ENCODE measurements at regions not wholly inside any gene's neighbourhood (a gene's known extent, or its start where the extent isn't known, plus 50 kb on each side); places are given as distances from the start of the nearest gene placed in this dataset.

- Histone ChIP-seq H3K27ac (no peak overlapping the region), H3K9me3 (no peaks in the 10 kb centered on the region), H3K27me3 (replicated peaks; ENCODE audit: insufficient read depth) (no peaks in the 10 kb centered on the region), H3K4me1 (ENCODE audit: control insufficient read depth in 1 of 2, low read depth in 2 of 2) (no peaks in the 10 kb centered on the region), H3K4me3 (no peak overlapping the region), H3K36me3 (no peaks in the 10 kb centered on the region)
- TF ChIP-seq, protein P1, sequence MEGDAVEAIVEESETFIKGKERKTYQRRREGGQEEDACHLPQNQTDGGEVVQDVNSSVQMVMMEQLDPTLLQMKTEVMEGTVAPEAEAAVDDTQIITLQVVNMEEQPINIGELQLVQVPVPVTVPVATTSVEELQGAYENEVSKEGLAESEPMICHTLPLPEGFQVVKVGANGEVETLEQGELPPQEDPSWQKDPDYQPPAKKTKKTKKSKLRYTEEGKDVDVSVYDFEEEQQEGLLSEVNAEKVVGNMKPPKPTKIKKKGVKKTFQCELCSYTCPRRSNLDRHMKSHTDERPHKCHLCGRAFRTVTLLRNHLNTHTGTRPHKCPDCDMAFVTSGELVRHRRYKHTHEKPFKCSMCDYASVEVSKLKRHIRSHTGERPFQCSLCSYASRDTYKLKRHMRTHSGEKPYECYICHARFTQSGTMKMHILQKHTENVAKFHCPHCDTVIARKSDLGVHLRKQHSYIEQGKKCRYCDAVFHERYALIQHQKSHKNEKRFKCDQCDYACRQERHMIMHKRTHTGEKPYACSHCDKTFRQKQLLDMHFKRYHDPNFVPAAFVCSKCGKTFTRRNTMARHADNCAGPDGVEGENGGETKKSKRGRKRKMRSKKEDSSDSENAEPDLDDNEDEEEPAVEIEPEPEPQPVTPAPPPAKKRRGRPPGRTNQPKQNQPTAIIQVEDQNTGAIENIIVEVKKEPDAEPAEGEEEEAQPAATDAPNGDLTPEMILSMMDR (IDR thresholded peaks at IDR 0.05) = no peak
- ATAC-seq (ENCODE audit: insufficient number of reproducible peaks, low FRiP score, low read depth) = no peak
- no peak for DNase-seq (ENCODE audit: low spot score)
Measured at GRCh38 chr16:5951486-5951885, 853.9 kb upstream of the EEF2KMT start.

- Histone ChIP-seq H3K27ac (no peak overlapping the region), H3K36me3 (no peaks in the 10 kb centered on the region), H3K27me3 (replicated peaks; ENCODE audit: insufficient read depth) (no peaks in the 10 kb centered on the region), H3K4me3 (no peak overlapping the region), H3K4me1 (ENCODE audit: control insufficient read depth in 1 of 2, low read depth in 2 of 2) (no peaks in the 10 kb centered on the region), H3K9me3 (peaks cover 4% of the 10 kb centered on the region)
- DNase-seq (ENCODE audit: low spot score) = no peak
- TF ChIP-seq, protein P1 (IDR thresholded peaks at IDR 0.05) = no peak
- ATAC-seq (ENCODE audit: insufficient number of reproducible peaks, low FRiP score, low read depth) = no peak
Measured at GRCh38 chr16:5944971-5945370, 847.4 kb upstream of the EEF2KMT start.

- peaks cover 9% of the 10 kb centered on the region for H3K9me3 ChIP-seq
Measured at GRCh38 chr16:5938607-5939006, 841.0 kb upstream of the EEF2KMT start.

DNA sequence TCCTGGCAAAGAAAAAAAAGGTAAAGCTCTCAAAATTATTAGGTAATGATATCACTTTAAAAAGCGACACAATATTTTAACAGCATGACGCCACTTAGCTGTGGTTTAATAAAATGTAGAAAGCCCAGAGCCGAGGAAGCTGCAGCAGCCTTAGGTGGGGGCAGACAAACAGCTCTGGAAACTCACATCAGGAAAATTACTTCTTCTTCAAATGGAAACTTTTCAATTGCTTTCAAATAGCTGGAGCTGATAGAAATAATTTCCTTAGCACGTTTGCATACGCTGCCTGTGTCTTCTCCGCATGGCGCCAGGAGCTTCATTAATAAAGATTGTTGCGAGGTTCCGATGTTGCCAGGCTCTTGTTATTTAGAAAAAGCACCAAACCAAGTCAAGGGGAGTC, 835.3 kb upstream of the EEF2KMT start:
- Histone ChIP-seq H3K4me1 (ENCODE audit: control insufficient read depth in 1 of 2, low read depth in 2 of 2) (no peaks in the 10 kb centered on the region), H3K27me3 (replicated peaks; ENCODE audit: insufficient read depth) (no peaks in the 10 kb centered on the region), H3K9me3 (no peaks in the 10 kb centered on the region), H3K36me3 (no peaks in the 10 kb centered on the region), H3K4me3 (no peak overlapping the region), H3K27ac (no peak overlapping the region)
- ATAC-seq (ENCODE audit: insufficient number of reproducible peaks, low FRiP score, low read depth) (no peak), DNase-seq (ENCODE audit: low spot score) (no peak)
- TF ChIP-seq, protein P1 (IDR thresholded peaks at IDR 0.05) = no peak

More at GRCh38 chr16:5938607-5939006, 841.0 kb upstream of the EEF2KMT start:
- TF ChIP-seq, protein P1 (IDR thresholded peaks at IDR 0.05) = no peak
- Histone ChIP-seq H3K36me3 (no peaks in the 10 kb centered on the region), H3K27me3 (replicated peaks; ENCODE audit: insufficient read depth) (no peaks in the 10 kb centered on the region), H3K4me1 (ENCODE audit: control insufficient read depth in 1 of 2, low read depth in 2 of 2) (no peaks in the 10 kb centered on the region), H3K4me3 (no peak overlapping the region), H3K27ac (no peak overlapping the region)
- ATAC-seq (ENCODE audit: insufficient number of reproducible peaks, low FRiP score, low read depth) (no peak), DNase-seq (ENCODE audit: low spot score) (no peak)

GRCh38 chr16:5928476-5929065, 831.0 kb upstream of the EEF2KMT start:
- DNase-seq (ENCODE audit: low spot score) (no peak), ATAC-seq (ENCODE audit: insufficient number of reproducible peaks, low FRiP score, low read depth) (no peak)
- Histone ChIP-seq H3K9me3 (no peaks in the 10 kb centered on the region), H3K36me3 (no peaks in the 10 kb centered on the region), H3K4me3 (no peak overlapping the region), H3K4me1 (ENCODE audit: control insufficient read depth in 1 of 2, low read depth in 2 of 2) (no peaks in the 10 kb centered on the region), H3K27ac (no peak overlapping the region), H3K27me3 (replicated peaks; ENCODE audit: insufficient read depth) (no peaks in the 10 kb centered on the region)
- TF ChIP-seq, protein P1 (IDR thresholded peaks at IDR 0.05) = no peak

Measured in thoracic aorta (tissue), 2 donors.